ENCODE measurements at regions not wholly inside any gene's neighbourhood (a gene's known extent, or its start where the extent isn't known, plus 50 kb on each side); places are given as distances from the start of the nearest gene placed in this dataset.
A peak's percentile ranks its signal among the peaks of the same experiment; 100 is the strongest.
"Not testable (repeated sequence)": the region's sequence is repeated elsewhere in the genome, so short reads cannot be mapped to it uniquely, and the experiment has no call there.

DNA sequence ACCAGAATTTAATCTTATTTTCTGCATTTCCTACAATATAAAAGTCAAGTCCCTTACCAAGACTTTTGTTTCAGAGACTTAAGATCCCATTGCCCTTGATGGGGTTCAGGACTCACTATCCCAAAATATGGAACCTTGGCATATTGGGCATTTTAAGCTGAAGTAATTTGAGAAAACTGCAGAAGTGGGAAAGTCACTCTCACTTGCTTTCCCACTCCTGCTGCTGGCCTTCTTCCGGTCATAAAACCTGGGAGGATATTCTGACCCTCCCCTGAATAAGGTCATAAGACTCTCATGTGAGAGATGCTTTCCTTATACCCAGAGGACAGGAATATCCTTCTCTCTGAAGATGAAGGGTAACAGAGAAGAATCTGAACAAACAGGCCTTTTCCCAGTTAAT lies 92.8 kb upstream of the IFNGR1 start:
- no peaks in the 10 kb centered on the region for H3K9me3 ChIP-seq (ENCODE audit: control insufficient read depth in 2 of 2, insufficient read depth in 1 of 2, low read length in 1 of 2)
- no peak overlapping the region for H3K4me3 ChIP-seq (ENCODE audit: low read length in 2 of 2)
- DNase-seq (ENCODE audit: low read depth in 6 of 9, low spot score in 9 of 9), result no peak
- WGBS, result 96% methylated on average over 1 of the region's 1 CpG
- H3K27me3 ChIP-seq (ENCODE audit: control insufficient read depth in 2 of 2, insufficient read depth in 1 of 2, low read length in 1 of 2), result no peaks in the 10 kb centered on the region
- H3K4me1 ChIP-seq (ENCODE audit: control insufficient read depth in 2 of 2, insufficient read depth in 2 of 2, low read length in 2 of 2), result no peaks in the 10 kb centered on the region
- H3K36me3 ChIP-seq (ENCODE audit: control insufficient read depth in 2 of 2, insufficient read depth in 2 of 2, low read length in 1 of 2), result no peaks in the 10 kb centered on the region
- no peak overlapping the region for H3K27ac ChIP-seq (ENCODE audit: low read depth in 1 of 2, low read length in 1 of 2)

DNA sequence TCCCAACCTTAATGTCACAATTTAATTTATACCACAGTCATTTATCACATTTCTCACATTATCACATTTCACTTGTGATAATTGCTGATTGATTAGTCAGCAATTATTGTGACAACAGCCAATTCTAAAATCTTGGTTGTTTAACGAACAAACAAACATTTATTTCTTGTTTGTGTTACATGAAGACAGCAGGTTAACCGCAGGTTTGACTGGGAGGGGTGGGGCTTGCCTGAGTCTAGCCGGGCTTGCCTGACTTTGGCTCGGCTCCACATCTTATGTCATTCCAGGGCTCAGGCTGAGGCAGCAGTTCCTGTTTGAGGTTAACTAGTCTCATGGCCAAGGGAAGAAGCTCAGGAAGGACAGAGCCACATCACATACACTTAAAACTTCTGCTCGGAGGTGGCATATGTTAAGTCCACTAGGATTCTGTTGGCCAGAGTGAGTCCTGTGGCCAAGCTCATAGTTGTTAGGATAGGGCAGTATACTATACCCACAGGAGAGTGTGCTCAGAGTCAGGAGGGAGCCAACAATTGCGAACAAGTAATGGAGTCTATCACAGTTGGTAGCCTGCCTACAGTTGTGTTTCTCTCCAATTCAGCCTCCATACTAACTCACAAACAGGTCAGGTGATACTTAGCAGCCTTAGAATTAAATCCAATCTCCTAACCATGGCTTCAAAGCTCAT lies 90.0 kb upstream of the IFNGR1 start:
- no peak overlapping the region for H3K27ac ChIP-seq (ENCODE audit: low read depth in 1 of 2, low read length in 1 of 2)
- no peaks in the 10 kb centered on the region for H3K27me3 ChIP-seq (ENCODE audit: control insufficient read depth in 2 of 2, insufficient read depth in 1 of 2, low read length in 1 of 2)
- no peak overlapping the region for H3K4me3 ChIP-seq (ENCODE audit: low read length in 2 of 2)
- peak in 1 of 9 donors; percentile 18 for DNase-seq (ENCODE audit: low read depth in 6 of 9, low spot score in 9 of 9)
- 19% methylated on average over 6 of the region's 6 CpGs for WGBS
- H3K36me3 ChIP-seq (ENCODE audit: control insufficient read depth in 2 of 2, insufficient read depth in 2 of 2, low read length in 1 of 2), result no peaks in the 10 kb centered on the region
- H3K9me3 ChIP-seq (ENCODE audit: control insufficient read depth in 2 of 2, insufficient read depth in 1 of 2, low read length in 1 of 2), result no peaks in the 10 kb centered on the region
- no peaks in the 10 kb centered on the region for H3K4me1 ChIP-seq (ENCODE audit: control insufficient read depth in 2 of 2, insufficient read depth in 2 of 2, low read length in 2 of 2)

DNA sequence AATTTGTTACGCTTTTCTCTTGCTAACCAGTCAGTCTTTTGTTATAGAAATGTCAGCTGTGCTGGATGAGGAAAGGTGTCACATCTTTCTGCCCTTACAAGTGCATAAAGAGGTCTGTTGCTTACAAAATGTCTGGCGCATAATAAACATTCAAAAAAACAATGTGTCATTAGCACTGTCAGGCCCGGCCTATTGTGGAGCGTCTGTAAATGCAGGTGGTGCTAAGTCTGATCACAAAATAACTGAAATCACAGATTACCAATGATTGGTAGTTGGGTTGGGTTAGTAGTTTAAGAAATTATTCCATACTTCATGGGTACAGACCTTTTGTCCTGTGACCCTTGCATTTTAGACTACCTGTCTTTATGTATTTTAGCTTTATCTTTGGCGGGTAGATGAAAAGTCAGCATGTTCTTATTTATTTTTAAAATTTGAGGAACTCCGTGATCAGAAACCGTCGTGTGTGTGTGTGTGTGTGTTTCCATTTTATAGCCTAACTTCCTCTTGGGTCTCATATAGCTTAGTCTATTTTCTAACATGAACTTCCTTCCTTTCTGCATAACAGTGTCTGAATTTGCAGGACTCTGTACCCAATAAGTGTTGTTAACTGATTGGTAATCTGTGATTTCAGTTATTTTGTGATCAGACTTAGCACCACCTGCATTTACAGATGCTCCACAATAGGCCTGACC lies 88.1 kb upstream of the IFNGR1 start:
- no peak overlapping the region for H3K4me3 ChIP-seq (ENCODE audit: low read length in 2 of 2)
- no peaks in the 10 kb centered on the region for H3K36me3 ChIP-seq (ENCODE audit: control insufficient read depth in 2 of 2, insufficient read depth in 2 of 2, low read length in 1 of 2)
- H3K27me3 ChIP-seq (ENCODE audit: control insufficient read depth in 2 of 2, insufficient read depth in 1 of 2, low read length in 1 of 2), result no peaks in the 10 kb centered on the region
- no peak overlapping the region for H3K27ac ChIP-seq (ENCODE audit: low read depth in 1 of 2, low read length in 1 of 2)
- no peaks in the 10 kb centered on the region for H3K4me1 ChIP-seq (ENCODE audit: control insufficient read depth in 2 of 2, insufficient read depth in 2 of 2, low read length in 2 of 2)
- H3K9me3 ChIP-seq (ENCODE audit: control insufficient read depth in 2 of 2, insufficient read depth in 1 of 2, low read length in 1 of 2), result no peaks in the 10 kb centered on the region
- 81% methylated on average over 8 of the region's 8 CpGs for WGBS
- no peak for DNase-seq (ENCODE audit: low read depth in 6 of 9, low spot score in 9 of 9)

DNA sequence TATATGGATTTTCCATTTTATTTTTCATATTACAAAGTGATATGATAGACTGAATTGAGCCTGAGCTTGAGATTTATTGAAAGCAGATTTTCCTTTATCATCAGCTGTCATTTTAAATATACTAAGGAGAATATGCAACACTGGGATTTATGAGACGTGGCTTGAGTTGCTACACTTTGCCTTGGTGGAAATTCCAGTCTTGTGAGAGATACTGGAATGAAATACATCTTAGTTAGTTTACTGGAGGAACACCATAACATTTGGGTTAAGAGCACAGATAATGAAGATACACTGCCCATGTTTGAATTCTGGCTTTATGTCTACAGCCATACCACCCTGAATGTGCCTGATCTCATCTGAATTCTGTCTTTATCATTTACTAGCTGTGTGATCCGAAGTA lies 86.5 kb upstream of the IFNGR1 start:
- Histone ChIP-seq H3K27ac (ENCODE audit: low read depth in 1 of 2, low read length in 1 of 2) (no peak overlapping the region), H3K36me3 (ENCODE audit: control insufficient read depth in 2 of 2, insufficient read depth in 2 of 2, low read length in 1 of 2) (no peaks in the 10 kb centered on the region), H3K4me1 (ENCODE audit: control insufficient read depth in 2 of 2, insufficient read depth in 2 of 2, low read length in 2 of 2) (no peaks in the 10 kb centered on the region), H3K9me3 (ENCODE audit: control insufficient read depth in 2 of 2, insufficient read depth in 1 of 2, low read length in 1 of 2) (no peaks in the 10 kb centered on the region), H3K27me3 (ENCODE audit: control insufficient read depth in 2 of 2, insufficient read depth in 1 of 2, low read length in 1 of 2) (no peaks in the 10 kb centered on the region), H3K4me3 (ENCODE audit: low read length in 2 of 2) (no peak overlapping the region)
- DNase-seq (ENCODE audit: low read depth in 6 of 9, low spot score in 9 of 9), result no peak
- WGBS, result 93% methylated on average over 2 of the region's 2 CpGs

DNA sequence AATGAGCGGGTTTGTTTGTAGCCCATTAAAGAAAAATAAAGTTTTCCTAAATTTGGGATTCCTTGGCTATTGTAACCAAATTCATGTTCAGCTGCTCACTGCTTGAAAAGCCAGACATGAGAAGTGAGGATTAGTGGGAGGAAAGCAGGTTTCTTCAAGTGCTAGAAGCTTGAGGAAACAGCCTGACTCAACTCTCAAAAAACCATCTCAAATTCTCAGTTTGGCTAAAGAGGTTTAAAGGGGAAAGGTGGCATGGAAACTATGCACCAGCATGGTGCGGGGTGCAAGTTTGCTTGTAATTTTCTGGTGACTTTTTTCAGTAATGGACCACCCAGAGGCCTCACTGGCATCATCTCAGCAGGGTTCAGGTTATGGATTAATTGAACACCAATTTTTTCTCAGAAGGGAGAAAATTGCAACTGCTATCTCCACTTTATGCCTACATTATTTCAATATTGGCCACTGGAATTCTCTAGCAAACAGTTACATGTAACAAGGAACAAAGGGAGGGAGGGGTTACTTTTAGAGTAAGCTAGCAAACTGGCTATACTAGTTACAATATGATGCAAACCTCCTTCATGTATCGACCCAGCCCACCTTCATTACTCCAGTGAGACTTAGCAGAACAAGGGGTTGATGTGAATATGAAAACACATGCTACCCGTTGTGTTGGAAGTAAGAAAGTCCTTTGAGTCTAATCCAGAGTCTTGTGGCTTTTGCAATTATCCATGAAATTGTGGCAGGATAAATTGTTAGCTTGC lies 85.0 kb upstream of the IFNGR1 start:
- Histone ChIP-seq H3K36me3 (ENCODE audit: control insufficient read depth in 2 of 2, insufficient read depth in 2 of 2, low read length in 1 of 2) (no peaks in the 10 kb centered on the region), H3K4me3 (ENCODE audit: low read length in 2 of 2) (no peak overlapping the region), H3K4me1 (ENCODE audit: control insufficient read depth in 2 of 2, insufficient read depth in 2 of 2, low read length in 2 of 2) (no peaks in the 10 kb centered on the region), H3K9me3 (ENCODE audit: control insufficient read depth in 2 of 2, insufficient read depth in 1 of 2, low read length in 1 of 2) (no peaks in the 10 kb centered on the region), H3K27ac (ENCODE audit: low read depth in 1 of 2, low read length in 1 of 2) (no peak overlapping the region), H3K27me3 (ENCODE audit: control insufficient read depth in 2 of 2, insufficient read depth in 1 of 2, low read length in 1 of 2) (no peaks in the 10 kb centered on the region)
- DNase-seq (ENCODE audit: low read depth in 6 of 9, low spot score in 9 of 9), result no peak
- 87% methylated on average over 4 of the region's 4 CpGs for WGBS

DNA sequence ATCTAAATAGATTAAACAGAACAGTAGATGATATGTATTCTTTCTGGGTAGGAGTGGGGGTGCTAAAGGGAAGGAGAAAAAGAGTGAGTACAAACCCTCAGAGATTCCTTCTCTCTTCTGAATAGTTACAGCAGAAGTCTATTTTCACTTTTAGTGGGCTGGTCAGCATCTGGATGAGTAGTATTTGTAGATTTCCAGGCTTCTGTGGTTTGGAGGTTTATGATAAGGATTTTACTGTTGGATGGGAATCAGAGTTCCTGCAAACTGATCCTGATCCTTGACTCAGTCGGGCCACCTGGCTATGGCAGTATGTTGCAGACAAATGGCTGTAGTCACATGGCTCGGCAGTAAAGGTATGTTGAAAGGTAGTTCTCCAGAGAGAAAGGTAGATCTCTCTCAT lies 84.3 kb upstream of the IFNGR1 start:
- H3K27ac ChIP-seq (ENCODE audit: low read depth in 1 of 2, low read length in 1 of 2), result no peak overlapping the region
- H3K4me1 ChIP-seq (ENCODE audit: control insufficient read depth in 2 of 2, insufficient read depth in 2 of 2, low read length in 2 of 2), result no peaks in the 10 kb centered on the region
- H3K27me3 ChIP-seq (ENCODE audit: control insufficient read depth in 2 of 2, insufficient read depth in 1 of 2, low read length in 1 of 2), result no peaks in the 10 kb centered on the region
- no peak for DNase-seq (ENCODE audit: low read depth in 6 of 9, low spot score in 9 of 9)
- H3K36me3 ChIP-seq (ENCODE audit: control insufficient read depth in 2 of 2, insufficient read depth in 2 of 2, low read length in 1 of 2), result no peaks in the 10 kb centered on the region
- no peak overlapping the region for H3K4me3 ChIP-seq (ENCODE audit: low read length in 2 of 2)
- H3K9me3 ChIP-seq (ENCODE audit: control insufficient read depth in 2 of 2, insufficient read depth in 1 of 2, low read length in 1 of 2), result no peaks in the 10 kb centered on the region
- 98% methylated on average over 2 of the region's 2 CpGs for WGBS

DNA sequence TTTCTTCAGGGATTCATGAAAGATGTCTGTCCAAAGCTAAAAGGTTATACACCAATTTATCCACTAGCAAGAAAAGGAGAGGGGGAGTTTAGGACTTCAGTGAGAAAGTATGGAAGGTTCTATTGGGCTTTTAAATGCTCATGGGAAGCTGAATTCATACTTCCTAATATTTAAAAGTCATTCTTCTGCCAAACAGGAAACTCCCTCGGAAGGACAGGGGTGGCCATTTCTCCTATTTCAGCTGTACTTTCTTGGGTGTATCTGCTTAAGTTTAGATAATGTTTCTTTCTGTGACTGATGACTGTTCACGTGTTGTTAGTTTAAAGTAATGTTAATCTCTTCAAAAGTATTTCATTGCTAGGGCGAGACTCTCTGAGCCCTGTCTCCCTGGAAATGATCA lies 80.5 kb upstream of the IFNGR1 start:
- 91% methylated on average over 3 of the region's 3 CpGs for WGBS
- H3K9me3 ChIP-seq (ENCODE audit: control insufficient read depth in 2 of 2, insufficient read depth in 1 of 2, low read length in 1 of 2), result no peaks in the 10 kb centered on the region

DNA sequence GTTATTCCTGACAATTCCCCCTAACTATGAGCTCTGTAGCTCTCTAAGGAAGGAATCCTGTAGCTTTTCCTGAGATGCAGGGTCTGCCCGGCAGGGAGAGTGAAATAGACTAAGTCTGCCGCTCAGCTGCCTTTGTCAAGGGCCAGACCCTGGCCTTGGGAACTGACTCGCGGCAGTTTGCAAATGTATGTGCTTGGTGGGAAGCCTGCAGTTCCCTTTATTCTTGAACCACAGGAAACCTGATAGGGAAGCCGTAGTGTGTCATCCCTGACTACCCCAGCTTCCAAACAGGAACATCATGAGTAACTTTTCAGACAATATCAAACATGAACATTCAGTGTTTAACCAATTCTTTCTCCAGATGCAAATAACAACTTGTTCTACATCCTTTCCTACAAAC lies 78.7 kb upstream of the IFNGR1 start:
- Histone ChIP-seq H3K9me3 (ENCODE audit: control insufficient read depth in 2 of 2, insufficient read depth in 1 of 2, low read length in 1 of 2) (no peaks in the 10 kb centered on the region), H3K4me3 (ENCODE audit: low read length in 2 of 2) (no peak overlapping the region), H3K27ac (ENCODE audit: low read depth in 1 of 2, low read length in 1 of 2) (no peak overlapping the region), H3K27me3 (ENCODE audit: control insufficient read depth in 2 of 2, insufficient read depth in 1 of 2, low read length in 1 of 2) (no peaks in the 10 kb centered on the region), H3K36me3 (ENCODE audit: control insufficient read depth in 2 of 2, insufficient read depth in 2 of 2, low read length in 1 of 2) (no peaks in the 10 kb centered on the region), H3K4me1 (ENCODE audit: control insufficient read depth in 2 of 2, insufficient read depth in 2 of 2, low read length in 2 of 2) (no peaks in the 10 kb centered on the region)
- 73% methylated on average over 5 of the region's 5 CpGs for WGBS
- DNase-seq (ENCODE audit: low read depth in 6 of 9, low spot score in 9 of 9), result no peak

More for the DNA sequence above, 80.5 kb upstream of the IFNGR1 start:
- Histone ChIP-seq H3K27ac (ENCODE audit: low read depth in 1 of 2, low read length in 1 of 2) (no peak overlapping the region), H3K36me3 (ENCODE audit: control insufficient read depth in 2 of 2, insufficient read depth in 2 of 2, low read length in 1 of 2) (no peaks in the 10 kb centered on the region), H3K4me3 (ENCODE audit: low read length in 2 of 2) (no peak overlapping the region), H3K4me1 (ENCODE audit: control insufficient read depth in 2 of 2, insufficient read depth in 2 of 2, low read length in 2 of 2) (no peaks in the 10 kb centered on the region), H3K27me3 (ENCODE audit: control insufficient read depth in 2 of 2, insufficient read depth in 1 of 2, low read length in 1 of 2) (no peaks in the 10 kb centered on the region)
- no peak for DNase-seq (ENCODE audit: low read depth in 6 of 9, low spot score in 9 of 9)

DNA sequence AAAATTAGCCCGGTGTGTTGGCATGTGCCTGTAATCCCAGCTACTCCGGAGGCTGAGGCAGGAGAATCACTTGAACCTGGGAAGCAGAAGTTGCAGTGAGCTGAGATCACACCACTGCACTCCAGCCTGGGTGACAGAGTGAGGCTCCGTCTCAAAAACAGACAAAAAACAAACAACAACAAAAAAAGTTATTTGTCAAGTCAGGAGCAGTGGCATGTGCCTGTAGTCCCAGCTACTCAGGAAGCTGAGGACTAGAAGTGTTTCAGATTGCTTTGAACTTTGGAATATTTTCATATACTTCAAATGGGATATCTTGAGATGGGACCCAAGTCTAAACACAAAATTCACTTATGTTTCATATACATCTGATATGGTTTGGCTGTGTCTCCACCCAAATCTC lies 73.1 kb upstream of the IFNGR1 start:
- not testable (repeated sequence) for H3K4me3 ChIP-seq (ENCODE audit: low read length in 2 of 2); H3K27ac ChIP-seq (ENCODE audit: low read depth in 1 of 2, low read length in 1 of 2); DNase-seq (ENCODE audit: low read depth in 6 of 9, low spot score in 9 of 9); H3K27me3 ChIP-seq (ENCODE audit: control insufficient read depth in 2 of 2, insufficient read depth in 1 of 2, low read length in 1 of 2); H3K36me3 ChIP-seq (ENCODE audit: control insufficient read depth in 2 of 2, insufficient read depth in 2 of 2, low read length in 1 of 2); H3K4me1 ChIP-seq (ENCODE audit: control insufficient read depth in 2 of 2, insufficient read depth in 2 of 2, low read length in 2 of 2); H3K9me3 ChIP-seq (ENCODE audit: control insufficient read depth in 2 of 2, insufficient read depth in 1 of 2, low read length in 1 of 2)
- WGBS, result 94% methylated on average over 3 of the region's 3 CpGs
